Suppressor macrophage (primary cell): ENCODE measurements at regions not wholly inside any gene's neighbourhood (a gene's known extent, or its start where the extent isn't known, plus 50 kb on each side); places are given as distances from the start of the nearest gene placed in this dataset.
"Not testable (repeated sequence)": the region's sequence is repeated elsewhere in the genome, so short reads cannot be mapped to it uniquely, and the experiment has no call there.

Experiments
- DNase-seq, 4 experiments: peaks; one replicate each; pipeline ENCODE4 v3.0.0-alpha.2; 2020 to 2022

GRCh38 chr5:21482522-21482921, 1370.6 kb downstream of the CDH12 start:
- not testable (repeated sequence) for DNase-seq

GRCh38 chr5:21481320-21482270, 1371.5 kb downstream of the CDH12 start:
- not testable (repeated sequence) for DNase-seq

- not testable (repeated sequence) for DNase-seq
These were observed 1373.1 kb downstream of the CDH12 start for GRCh38 chr5:21480054-21480453.

- DNase-seq: not testable (repeated sequence)
These were observed 1379.2 kb downstream of the CDH12 start for GRCh38 chr5:21473981-21474380.

GRCh38 chr5:21473436-21473835, 1379.7 kb downstream of the CDH12 start:
- DNase-seq: not testable (repeated sequence)

GRCh38 chr5:21471691-21472090, 1381.5 kb downstream of the CDH12 start:
- not testable (repeated sequence) for DNase-seq

- peak; percentile 8 to 42 (median 24) for DNase-seq
These were observed 1383.5 kb downstream of the CDH12 start for GRCh38 chr5:21469523-21470101.

GRCh38 chr5:21467544-21467943, 1385.6 kb downstream of the CDH12 start:
- DNase-seq: not testable (repeated sequence)

GRCh38 chr5:21459744-21460073, 1393.4 kb downstream of the CDH12 start:
- DNase-seq: not testable (repeated sequence)

GRCh38 chr5:21452449-21452848, 1400.7 kb downstream of the CDH12 start:
- no peak for DNase-seq

GRCh38 chr5:21432646-21433045, 1420.5 kb downstream of the CDH12 start:
- DNase-seq: no peak

- no peak for DNase-seq
These were observed 1428.2 kb downstream of the CDH12 start for GRCh38 chr5:21424907-21425306.

- no peak for DNase-seq
These were observed 1431.4 kb upstream of the CDH18 start for GRCh38 chr5:21419383-21419782.

GRCh38 chr5:21402089-21402488, 1414.1 kb upstream of the CDH18 start:
- not testable (repeated sequence) for DNase-seq

- DNase-seq: no peak
These were observed 1410.5 kb upstream of the CDH18 start for GRCh38 chr5:21398511-21398910.

- DNase-seq: no peak
These were observed 1409.7 kb upstream of the CDH18 start for GRCh38 chr5:21397693-21398092.

- DNase-seq: peak in 1 of 4 experiments; percentile 4
These were observed 1403.5 kb upstream of the CDH18 start for GRCh38 chr5:21391506-21391905.

GRCh38 chr5:21360754-21361153, 1372.8 kb upstream of the CDH18 start:
- DNase-seq: not testable (repeated sequence)

GRCh38 chr5:21341948-21342261, 1353.9 kb upstream of the CDH18 start:
- not testable (repeated sequence) for DNase-seq

GRCh38 chr5:21341203-21341947, 1353.4 kb upstream of the CDH18 start:
- not testable (repeated sequence) for DNase-seq

GRCh38 chr5:21340233-21340632, 1352.2 kb upstream of the CDH18 start:
- DNase-seq: not testable (repeated sequence)

GRCh38 chr5:21336478-21336877, 1348.5 kb upstream of the CDH18 start:
- DNase-seq: not testable (repeated sequence)

- not testable (repeated sequence) for DNase-seq
These were observed 1327.4 kb upstream of the CDH18 start for GRCh38 chr5:21315376-21315775.
